ENCODE measurements at regions not wholly inside any gene's neighbourhood (a gene's known extent, or its start where the extent isn't known, plus 50 kb on each side); places are given as distances from the start of the nearest gene placed in this dataset.

GRCh38 chr13:34035178-34035577 is 217.2 kb downstream of the RFC3 start:
- Histone ChIP-seq H3K27ac (ENCODE audit: insufficient read depth, low read depth, low read length) (no peak overlapping the region), H3K9me1 (replicated peaks; ENCODE audit: control insufficient read depth, extremely low read depth, insufficient read depth, low read length) (no peaks in the 10 kb centered on the region), H3K4me2 (ENCODE audit: insufficient read depth, low read length) (no peak overlapping the region), H2AFZ (ENCODE audit: low read depth, low read length) (no peak overlapping the region), H3K4me3 (replicated peaks in 1 of 3; ENCODE audit: insufficient read depth in 1 of 3, low read depth in 1 of 3, low read length in 3 of 3) (no peak overlapping the region), H4K20me1 (replicated peaks; ENCODE audit: control insufficient read depth, extremely low read depth, insufficient read depth, low read length) (no peaks in the 10 kb centered on the region), H3K9ac (replicated peaks; ENCODE audit: extremely low read depth, insufficient read depth, low read length) (no peak overlapping the region), H3K9me3 (replicated peaks; ENCODE audit: control insufficient read depth, insufficient read depth, low read length) (no peaks in the 10 kb centered on the region), H3K36me3 (ENCODE audit: control insufficient read depth in 2 of 2, extremely low read depth in 1 of 2, insufficient read depth in 2 of 2, low read length in 2 of 2) (no peaks in the 10 kb centered on the region), H3K4me1 (ENCODE audit: control insufficient read depth, extremely low read depth, insufficient read depth, low read length) (no peaks in the 10 kb centered on the region), H3K27me3 (ENCODE audit: control insufficient read depth in 2 of 2, insufficient read depth in 2 of 2, low read length in 2 of 2) (no peaks in the 10 kb centered on the region), H3K79me2 (ENCODE audit: control insufficient read depth, insufficient read depth, low read length) (no peaks in the 10 kb centered on the region)
- CTCF ChIA-PET: no interaction called here
- dilution Hi-C loops (cut with MboI; ENCODE audit: extremely low pct_ligation_motif_present, low sequenced_read_pairs): no loop called here
- BruUV-seq (replicated peaks): no TSS peak
- no peak for DNase-seq (ENCODE audit: low read depth, low spot score)
- POLR2A ChIA-PET: no interaction called here
- TF ChIP-seq FOS (IDR thresholded peaks at IDR 0.05; ENCODE audit: borderline replicate concordance, insufficient read depth, low read length): no peak
- TF ChIP-seq POLR2A (IDR thresholded peaks at IDR 0.05; ENCODE audit: low read depth, low read length): no peak
- TF ChIP-seq, protein P1, sequence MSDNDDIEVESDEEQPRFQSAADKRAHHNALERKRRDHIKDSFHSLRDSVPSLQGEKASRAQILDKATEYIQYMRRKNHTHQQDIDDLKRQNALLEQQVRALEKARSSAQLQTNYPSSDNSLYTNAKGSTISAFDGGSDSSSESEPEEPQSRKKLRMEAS (IDR thresholded peaks at IDR 0.05; ENCODE audit: insufficient read depth, insufficient read length): no peak
- TF ChIP-seq EZH2 (IDR thresholded peaks at IDR 0.05; ENCODE audit: borderline replicate concordance, low read depth, low read length, severe bottlenecking): no peak
- no peak for TF ChIP-seq JUN (IDR thresholded peaks at IDR 0.05; ENCODE audit: borderline replicate concordance, insufficient read depth, insufficient read length, low read depth)
- TF ChIP-seq, protein P2, sequence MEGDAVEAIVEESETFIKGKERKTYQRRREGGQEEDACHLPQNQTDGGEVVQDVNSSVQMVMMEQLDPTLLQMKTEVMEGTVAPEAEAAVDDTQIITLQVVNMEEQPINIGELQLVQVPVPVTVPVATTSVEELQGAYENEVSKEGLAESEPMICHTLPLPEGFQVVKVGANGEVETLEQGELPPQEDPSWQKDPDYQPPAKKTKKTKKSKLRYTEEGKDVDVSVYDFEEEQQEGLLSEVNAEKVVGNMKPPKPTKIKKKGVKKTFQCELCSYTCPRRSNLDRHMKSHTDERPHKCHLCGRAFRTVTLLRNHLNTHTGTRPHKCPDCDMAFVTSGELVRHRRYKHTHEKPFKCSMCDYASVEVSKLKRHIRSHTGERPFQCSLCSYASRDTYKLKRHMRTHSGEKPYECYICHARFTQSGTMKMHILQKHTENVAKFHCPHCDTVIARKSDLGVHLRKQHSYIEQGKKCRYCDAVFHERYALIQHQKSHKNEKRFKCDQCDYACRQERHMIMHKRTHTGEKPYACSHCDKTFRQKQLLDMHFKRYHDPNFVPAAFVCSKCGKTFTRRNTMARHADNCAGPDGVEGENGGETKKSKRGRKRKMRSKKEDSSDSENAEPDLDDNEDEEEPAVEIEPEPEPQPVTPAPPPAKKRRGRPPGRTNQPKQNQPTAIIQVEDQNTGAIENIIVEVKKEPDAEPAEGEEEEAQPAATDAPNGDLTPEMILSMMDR (IDR thresholded peaks at IDR 0.05; ENCODE audit: extremely low read depth in 1 of 2, insufficient read depth in 1 of 2, low read depth in 1 of 2, low read length in 2 of 2): no peak
- no peak for TF ChIP-seq MYC (IDR thresholded peaks at IDR 0.05; ENCODE audit: low read depth, low read length)
- no peak for TF ChIP-seq POLR2AphosphoS5 (IDR thresholded peaks at IDR 0.05; ENCODE audit: insufficient read depth, low read depth, low read length)
- no peak for TF ChIP-seq GATA2 (IDR thresholded peaks at IDR 0.05; ENCODE audit: insufficient read depth, insufficient read length, low read depth, low read length)
- no peak for FAIRE-seq
- intact Hi-C loops (cut with micrococcal nuclease): no loop called here
